Left renal cortex interstitium (tissue), 4 donors: ENCODE measurements at regions not wholly inside any gene's neighbourhood (a gene's known extent, or its start where the extent isn't known, plus 50 kb on each side); places are given as distances from the start of the nearest gene placed in this dataset.

ENCODE experiments used
- DNase-seq, 4 donors: peaks; one replicate each; pipeline ENCODE4 v3.0.0-alpha.2; 2013; ENCODE audit warnings: low read depth in 4 of 4, low spot score in 2 of 4, missing footprints in 1 of 4

DNA sequence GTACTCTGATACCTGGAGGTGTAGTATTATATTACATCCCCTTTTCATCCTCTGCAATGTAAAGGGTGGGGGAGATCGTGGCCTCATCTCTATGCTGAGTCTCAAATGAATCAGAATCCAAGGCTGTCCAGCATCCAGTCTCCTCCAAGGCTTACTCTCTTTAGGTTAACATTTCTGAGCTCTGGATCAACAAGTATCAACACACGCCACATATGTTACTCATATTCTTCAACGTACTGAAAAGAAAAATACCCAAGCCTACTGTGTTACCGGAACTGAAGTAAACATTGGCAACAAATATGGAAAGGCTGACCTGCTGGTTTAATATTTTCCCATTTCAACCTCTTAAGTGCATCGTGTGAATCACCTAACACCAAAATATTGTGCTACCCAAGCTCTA, 241.8 kb downstream of the GAS1 start:
- no peak for DNase-seq

DNA sequence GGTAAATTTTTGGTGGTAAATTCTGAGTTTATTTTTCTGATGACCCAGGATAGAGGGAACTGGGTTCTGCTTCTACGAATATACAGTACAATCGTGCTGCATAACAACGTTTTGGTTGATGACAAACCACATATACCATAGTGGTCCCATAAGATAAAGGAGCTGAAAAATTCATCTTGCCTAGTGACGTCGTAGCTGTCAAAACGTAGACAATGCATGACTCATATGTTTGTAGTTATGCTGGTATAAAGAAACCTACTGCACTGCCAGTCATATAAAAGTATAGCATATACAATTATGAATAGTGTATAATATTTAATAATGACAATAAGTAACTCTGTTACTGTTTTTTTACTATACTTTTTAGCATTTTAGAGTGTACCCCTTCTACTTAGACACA, 244.0 kb downstream of the GAS1 start:
- no peak for DNase-seq

DNA sequence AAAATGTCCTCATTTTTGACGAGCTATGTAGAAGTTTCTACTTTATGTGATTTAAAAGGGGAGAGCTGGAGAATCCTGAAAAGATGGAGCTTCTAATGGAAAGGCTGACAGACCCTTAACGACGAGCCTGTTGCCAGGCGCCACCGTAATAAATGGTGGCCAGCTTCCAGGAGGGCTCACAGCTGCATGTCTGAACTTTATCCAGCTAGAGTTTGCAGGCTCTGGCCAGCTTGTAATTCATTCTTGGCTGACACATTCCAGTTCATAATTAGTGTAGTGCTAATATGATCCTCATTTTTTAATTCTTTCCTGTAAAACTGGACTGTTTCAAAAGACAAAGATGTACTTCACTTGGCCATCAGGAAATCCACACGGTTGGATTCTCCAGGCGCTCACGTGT, 246.7 kb downstream of the GAS1 start:
- DNase-seq = peak; percentile 45 to 69 (median 53)

DNA sequence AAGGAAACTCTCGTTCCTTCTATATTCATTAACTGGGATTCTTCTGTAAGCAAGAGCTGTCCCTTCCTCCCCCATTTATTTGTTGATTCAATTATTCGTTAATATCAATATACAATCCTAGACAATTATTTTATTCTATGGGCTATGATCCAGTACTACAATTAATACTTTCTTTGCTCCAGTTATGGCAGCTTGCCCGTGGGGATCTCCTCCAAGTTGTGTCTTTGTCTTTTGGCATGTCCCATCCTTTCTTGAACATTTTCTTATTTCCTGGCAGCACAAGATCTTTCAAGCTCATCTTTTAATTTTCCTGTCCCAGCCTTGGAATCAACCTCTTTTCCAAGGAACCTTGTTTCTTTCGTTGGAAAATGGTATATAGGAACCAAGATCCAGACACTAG, 249.3 kb downstream of the GAS1 start:
- DNase-seq = no peak

DNA sequence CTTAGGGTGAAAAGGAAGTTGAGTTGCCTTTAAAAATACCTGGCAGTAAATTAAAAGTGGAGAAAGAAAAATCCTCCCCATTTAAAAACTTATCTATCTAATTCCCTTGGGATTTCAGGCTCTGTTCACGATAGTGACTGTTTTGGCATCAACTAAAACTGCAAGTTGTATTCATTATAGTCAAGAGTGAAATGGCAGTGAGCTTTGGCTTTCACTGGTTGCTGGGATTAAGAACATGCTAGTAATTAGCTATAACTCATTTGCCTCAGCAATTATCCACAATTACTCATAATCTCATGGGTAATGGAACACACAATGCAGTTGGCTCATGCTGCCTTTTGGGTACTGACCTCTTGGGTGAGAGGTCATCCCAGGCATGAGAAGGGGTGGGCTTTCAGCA, 250.1 kb downstream of the GAS1 start:
- DNase-seq = no peak

DNA sequence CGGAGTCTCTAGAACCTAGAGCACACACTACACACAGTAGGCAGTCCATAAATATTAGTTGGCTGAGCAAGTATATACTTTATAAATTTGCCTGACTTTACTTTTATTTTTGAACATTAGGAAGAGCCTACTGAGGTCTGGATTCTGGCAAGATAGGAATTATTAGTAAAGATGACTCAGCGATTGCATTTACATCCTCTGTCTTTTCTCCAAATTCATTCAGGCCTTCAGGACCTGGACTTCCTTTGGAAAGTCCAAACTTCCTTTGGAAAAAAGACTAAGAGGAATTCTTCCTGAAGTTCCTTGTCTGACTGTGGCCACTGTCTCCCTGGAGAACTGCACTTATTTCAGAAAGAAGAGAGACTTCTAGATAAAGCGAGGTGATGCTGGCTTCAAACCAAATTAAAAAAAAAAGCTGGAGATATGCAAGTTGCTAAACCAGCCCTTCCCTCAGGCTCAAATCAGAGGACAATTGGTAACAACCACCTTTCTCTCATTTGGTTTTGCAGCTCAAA, 251.3 kb downstream of the GAS1 start:
- DNase-seq = no peak

DNA sequence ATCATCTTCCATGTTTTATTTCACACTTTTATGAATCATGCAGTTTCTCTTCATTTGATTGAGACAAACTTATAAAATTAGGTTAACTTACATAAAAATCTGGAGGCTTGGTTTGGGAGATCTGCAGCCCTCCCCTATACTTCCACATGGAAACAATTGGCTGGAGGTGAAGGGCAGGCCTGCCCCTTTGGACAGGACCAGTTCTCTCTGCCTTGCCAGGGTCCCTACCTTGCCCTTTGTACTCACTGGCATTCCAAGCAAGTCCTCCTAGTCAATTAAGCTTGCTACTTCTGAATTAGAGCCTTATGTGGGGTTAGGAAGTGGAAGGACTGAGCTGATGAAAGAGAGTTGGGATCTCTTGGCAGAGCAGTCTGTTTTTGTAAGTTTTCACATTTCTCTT, 257.3 kb downstream of the GAS1 start:
- no peak for DNase-seq

DNA sequence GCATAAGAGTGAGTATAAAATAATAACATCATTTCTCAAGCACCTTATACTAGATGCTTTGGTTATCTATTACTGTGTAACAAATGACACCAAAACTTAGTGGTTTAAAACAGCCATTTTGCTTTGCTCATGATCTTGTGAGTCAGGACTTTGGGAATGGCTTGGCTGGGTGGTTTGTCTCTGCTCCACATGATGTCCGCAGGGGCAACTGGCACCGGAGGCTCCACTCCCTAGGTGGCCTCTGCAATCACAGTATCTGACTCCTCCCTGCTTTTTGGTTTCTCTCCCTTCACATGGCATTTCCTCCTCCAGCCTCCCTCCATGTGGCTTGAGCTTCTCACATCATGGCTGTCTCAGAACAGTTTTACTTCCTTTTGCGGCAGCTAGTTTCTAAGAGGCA, 259.5 kb downstream of the GAS1 start:
- no peak for DNase-seq

DNA sequence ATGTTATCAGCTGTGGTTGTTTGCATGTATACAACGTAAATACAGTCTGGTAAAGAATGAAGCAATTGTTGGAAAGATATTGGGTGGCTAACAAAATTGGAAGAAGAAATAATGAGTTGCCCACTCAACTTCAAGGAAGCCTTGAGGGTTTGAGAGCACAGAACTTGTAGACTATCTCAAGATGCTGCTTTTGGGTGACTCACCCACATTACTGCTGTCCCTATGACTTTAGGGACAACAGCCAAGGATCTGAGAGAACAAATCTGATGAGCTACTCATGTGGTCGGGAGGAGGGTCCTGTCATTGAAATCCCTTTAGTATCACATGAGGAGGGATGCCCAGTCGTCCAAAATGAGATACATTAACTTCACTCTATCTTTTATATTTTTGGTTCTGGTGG, 261.8 kb downstream of the GAS1 start:
- no peak for DNase-seq

DNA sequence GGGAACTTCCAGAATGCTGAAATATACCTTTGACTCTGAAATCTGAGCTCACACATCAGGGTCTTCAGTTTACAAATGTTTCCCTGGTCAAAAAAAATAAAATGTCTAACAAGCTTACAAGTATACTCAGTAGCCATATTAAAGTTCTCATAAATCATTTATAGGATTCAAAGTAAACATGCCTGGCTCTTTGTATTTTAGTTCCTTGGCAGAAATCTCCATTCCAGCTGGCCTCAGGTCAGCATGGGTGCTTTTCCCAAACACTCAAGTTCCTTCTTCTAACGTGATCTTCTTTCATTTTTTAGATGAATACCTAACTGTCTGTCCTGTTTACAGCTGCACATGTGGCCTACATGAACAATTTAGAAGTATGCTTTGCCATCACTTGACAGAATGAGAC, 263.2 kb downstream of the GAS1 start:
- DNase-seq = no peak

DNA sequence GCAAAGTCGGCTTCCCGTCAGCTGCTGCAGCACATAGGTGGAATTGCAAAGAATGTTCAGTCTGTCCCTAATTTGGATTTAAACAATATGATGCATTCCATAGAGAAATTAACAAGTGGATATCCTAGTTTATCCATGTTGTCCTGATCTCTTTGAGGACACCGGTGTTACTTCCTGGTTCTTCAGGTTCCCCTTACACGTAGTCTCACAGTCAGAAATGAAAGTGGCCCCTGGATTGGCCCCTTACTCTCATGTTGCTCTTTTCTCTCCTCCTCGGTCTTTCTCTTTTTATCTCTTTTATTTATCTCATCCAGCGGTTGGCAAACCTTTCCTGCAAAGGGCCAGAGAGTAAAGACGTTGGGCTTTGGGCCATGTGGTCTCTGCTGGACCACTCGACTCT, 265.1 kb downstream of the GAS1 start:
- DNase-seq = no peak

DNA sequence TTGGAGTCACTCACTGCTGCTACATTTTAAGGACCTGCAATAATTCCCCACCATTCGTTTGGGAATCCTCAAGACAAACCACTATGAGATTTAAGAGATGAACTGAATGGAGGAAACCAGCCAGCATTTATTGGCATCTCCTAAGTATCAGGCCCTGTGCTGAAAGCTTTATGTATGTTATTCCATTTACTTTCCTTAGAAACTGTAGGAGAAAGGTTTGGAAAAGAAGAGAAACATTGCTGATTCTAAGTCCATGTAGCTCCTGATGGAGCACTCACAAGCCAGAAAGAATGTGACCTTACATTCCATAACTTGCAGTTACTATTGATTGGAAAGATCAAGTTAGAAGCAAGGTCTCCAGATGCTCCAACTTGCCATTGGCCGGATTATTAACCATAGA, 267.4 kb downstream of the GAS1 start:
- no peak for DNase-seq

DNA sequence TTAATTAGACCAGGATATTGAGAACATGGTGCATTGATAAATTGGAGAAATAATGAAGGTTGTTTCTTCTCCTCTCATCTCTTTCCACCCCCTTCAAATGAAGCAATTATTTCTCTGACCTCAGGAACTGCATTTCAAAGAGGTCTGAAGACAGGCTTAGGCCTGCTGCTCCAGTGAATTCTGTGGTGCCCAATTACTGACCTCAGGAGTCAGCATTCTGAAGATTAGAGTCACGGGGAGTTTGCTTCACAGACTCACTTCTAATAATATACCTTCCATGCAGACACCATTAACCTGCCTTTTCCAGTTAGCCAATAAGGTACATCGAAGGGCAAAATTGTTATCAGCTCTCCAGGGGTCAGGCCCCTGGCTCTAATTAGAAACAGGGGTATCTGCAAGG, 270.9 kb downstream of the GAS1 start:
- no peak for DNase-seq

DNA sequence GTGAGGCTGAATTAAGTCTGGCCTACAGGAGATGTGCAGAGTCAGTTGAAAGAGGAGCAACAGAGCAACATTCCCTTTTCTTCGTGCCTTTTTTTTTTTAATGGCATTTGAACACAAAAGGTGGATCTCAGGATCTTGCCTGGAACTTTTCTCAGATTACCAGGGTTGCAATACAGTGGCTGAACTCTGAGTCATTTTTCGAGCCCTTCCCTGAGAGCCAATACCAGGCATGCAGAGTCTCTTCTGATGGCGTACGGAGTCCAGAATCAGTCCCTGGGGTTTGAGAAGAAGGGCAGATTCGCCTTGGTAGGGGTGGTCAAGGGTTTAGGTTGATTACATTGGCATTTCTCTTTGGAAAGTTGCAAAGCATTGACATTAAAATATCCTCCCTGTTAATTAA, 271.5 kb downstream of the GAS1 start:
- DNase-seq = no peak

DNA sequence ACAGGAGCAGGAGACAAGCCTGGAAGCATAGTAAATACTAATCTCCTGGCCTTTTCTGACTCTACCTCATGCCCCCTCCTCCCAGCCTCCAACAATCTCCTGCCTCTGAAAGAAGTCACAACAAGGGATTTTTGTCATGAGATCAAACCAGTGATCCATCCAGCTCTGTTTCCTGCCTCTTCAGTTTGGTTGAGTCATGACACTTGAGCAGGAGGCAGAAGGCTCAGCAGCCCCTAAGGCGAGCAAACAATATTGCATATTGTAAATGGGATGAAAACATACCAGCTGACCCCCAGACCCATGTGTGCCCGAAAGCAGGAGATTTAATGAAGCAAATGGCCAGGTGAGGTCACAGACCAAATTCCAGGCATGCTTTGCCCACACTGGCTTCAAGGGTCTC, 272.8 kb downstream of the GAS1 start:
- DNase-seq = no peak

DNA sequence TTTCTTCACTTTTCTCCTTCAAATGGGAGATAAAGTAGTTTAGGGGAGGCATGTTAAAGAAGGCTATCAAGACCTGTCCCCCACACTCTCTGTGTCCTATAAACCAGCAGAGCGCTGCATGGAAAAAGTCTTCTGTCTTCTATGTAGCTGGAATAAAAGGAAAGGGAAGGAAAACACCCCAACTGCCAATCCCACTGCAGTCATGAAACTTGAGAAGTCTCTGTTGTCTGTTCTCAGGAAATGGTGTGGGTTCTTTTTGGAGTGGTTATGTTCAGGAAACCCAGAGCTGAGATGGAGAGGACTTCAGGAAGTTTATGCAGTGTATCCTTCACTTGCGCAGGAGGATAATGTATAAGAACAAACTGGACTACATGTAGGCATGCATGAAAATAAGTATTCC, 274.3 kb downstream of the GAS1 start:
- no peak for DNase-seq

DNA sequence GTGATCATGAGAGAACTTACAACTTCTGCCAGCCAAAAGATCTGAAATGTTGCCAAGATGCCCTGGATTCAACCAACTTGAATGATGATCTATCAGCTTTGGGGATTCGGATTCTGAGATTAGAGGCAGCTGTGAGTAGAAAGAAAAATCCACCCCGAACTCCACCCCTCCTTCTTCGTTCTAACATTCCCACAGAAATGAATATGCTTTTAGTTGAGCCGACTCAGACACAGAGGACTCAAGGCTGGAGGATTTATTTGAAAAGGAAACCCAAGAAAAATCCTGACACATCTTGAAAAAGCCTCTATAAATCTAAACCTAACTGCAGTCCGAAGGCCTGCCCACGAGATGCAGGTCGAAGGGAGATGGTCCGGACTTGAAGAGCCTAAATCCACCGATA, 275.0 kb downstream of the GAS1 start:
- no peak for DNase-seq

DNA sequence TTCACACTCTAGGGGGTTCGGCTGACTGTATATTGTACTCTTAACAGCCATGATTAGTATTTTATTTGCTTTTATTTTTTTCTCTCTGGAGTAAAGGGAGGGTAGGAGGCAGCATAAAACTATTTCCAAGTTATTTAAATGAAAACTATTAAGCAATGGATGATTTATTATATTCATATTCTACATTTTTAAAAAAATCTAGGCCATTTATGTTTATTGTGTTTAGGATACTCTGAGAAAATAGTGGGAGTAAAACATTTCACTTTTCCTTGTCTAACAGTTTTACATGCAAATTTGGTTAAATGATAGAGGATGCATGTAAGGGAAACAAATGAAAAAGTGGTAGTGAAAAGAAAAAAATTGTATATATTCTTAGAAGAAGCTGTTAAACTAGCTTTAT, 276.3 kb downstream of the GAS1 start:
- DNase-seq = no peak

DNA sequence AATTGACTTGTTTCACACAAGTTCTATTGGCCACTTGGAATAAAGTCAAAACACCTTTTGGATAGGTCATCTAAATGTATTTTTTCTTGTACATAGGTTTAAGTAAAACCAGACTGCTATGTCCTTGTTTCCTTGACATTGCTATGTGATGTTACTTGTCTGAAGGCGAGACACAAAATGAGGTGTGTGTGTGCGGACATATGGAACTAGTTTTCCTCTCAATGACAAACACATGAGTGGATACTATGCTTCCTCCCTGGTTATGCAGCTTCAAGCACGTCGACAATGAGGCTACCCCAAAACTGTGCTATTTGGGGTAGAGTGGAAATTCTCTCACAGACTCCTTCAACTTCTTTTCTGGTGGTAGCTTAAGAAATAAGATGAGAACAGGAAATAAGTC, 276.8 kb downstream of the GAS1 start:
- no peak for DNase-seq

DNA sequence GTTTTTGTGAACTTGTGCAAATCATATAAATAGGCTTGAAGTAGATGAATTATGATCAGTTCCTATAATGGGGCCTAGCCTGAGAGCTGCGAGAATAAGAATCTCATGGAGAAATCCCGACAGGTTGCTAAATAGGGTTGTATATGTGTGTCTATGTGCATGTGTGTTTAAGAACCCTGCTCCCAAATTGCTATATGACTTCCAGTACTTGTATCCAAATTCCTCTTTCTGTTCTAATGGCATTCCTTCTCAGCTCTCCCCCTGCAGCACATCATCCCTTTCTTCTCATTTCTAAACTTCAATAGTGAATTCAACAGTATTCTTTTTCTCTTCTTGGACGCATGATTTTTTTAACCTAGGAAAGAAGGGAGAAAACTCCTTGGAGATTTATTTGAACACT, 277.2 kb downstream of the GAS1 start:
- no peak for DNase-seq

DNA sequence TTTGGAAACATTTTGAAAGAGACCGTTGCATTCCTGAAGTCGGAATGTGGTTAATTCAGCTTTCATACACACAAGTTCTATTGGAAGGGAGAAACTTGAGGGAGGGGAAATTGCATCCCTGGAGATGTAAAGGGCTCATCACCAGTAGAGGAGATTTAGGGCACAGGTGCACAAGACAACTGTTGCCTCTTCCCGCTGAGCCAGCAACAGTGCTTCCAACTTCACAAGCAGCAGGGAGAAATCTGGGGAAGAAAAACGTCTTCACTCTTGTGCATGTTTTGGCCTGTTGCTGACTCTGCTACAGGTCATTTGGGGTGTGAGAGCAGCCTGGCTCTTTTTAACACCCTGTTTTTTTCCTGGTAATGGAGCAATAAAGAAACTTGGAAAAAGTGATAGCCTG, 277.9 kb downstream of the GAS1 start:
- DNase-seq = no peak

DNA sequence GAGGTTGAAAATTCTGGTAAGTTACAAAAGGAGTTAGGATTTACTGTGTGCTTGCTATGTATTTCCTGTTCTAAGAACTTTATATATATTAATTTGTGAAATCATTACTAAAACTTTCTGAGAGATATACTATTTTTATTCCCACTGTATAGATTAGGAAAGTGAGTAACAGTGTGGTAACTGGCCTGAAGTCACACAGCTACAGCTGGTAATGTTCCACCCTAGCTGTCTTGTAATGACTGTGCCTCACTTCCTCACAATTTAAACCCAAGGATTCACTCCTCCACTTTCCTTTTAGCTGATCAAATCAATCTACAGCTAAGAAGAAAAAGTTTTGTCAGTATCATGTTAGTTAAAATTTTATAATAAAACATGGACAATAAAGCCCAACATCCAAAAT, 278.8 kb downstream of the GAS1 start:
- no peak for DNase-seq

DNA sequence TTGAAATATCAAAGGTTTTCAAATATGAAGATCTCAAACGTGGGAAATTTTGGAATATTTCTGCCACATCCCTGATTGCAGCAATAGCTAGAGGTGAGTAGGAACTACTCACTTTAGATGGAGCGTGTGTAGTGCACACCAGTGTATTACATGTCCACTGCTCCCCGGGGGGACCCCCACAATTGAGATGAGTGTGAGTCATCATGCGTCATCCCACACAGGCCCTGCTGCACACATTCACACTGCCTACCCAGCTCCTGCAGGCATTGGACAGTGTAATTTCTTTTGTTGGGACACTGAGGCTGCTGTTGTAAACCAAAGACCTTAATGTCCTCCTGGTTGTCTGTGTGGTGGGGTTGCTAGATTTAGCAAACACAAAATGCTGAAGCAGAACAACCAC, 280.0 kb downstream of the GAS1 start:
- no peak for DNase-seq

DNA sequence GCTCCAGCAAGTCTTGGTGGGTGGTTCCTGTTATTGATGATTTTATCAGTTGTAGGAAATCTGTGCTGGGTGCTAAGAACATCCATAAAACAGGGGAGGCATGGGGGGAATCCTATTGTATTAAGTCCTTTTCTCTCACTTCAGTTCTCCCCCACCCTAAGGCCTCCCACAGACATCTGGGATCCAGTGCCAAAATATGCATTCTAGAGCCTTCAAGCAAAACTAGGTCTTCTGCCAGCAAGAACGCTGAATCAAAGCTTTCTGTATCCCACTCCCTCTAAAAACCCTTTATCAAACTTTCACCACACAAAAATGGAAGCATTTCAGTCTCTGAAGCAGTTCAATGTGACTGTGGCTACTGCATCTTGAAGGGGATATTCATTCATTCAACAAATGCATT, 281.9 kb downstream of the GAS1 start:
- no peak for DNase-seq
